Neural cell (in vitro differentiated cells): ENCODE measurements at regions not wholly inside any gene's neighbourhood (a gene's known extent, or its start where the extent isn't known, plus 50 kb on each side); places are given as distances from the start of the nearest gene placed in this dataset.

ENCODE experiments used
- H2AFZ ChIP-seq: fragments of 200-600, 300-800 bp; sonication (generic), shearing (Covaris generic); 2 replicates; pipeline ENCODE4 v1.6.0; 2014; ENCODE audit warnings: low read depth, mild to moderate bottlenecking, antibody characterized with exemption, low read length, moderate library complexity
- H3F3A ChIP-seq: fragments of 200-600 bp; shearing (Covaris generic); 2 replicates; pipeline ENCODE4 v1.6.1; 2016; ENCODE audit warnings: mild to moderate bottlenecking, moderate library complexity, mixed read lengths, antibody characterized with exemption, low read length; ENCODE audit not compliant: insufficient read depth, poor library complexity, severe bottlenecking
- H3K27ac ChIP-seq: fragments of 200-600, 300-800 bp; sonication (generic), shearing (Covaris generic); 2 replicates; pipeline ENCODE4 v1.5.1; 2014; ENCODE audit warnings: mild to moderate bottlenecking, low read length, moderate library complexity
- H3K27me3 ChIP-seq: fragments of 300-800, 200-600 bp; sonication (generic), shearing (Covaris generic); 2 replicates; pipeline ENCODE4 v1.6.0; 2014; ENCODE audit warnings: mild to moderate bottlenecking, low read depth, low read length, moderate library complexity; ENCODE audit not compliant: insufficient read depth
- H3K36me3 ChIP-seq: fragments of 300-800, 200-600 bp; sonication (generic), shearing (Covaris generic); 2 replicates; pipeline ENCODE4 v1.5.1; 2014; ENCODE audit warnings: mild to moderate bottlenecking, antibody characterized with exemption, low read length, moderate library complexity; ENCODE audit not compliant: insufficient read depth
- H3K4me2 ChIP-seq: fragments of 300-800, 200-600 bp; sonication (generic), shearing (Covaris generic); 2 replicates; pipeline ENCODE4 v1.6.0; 2014; ENCODE audit warnings: mild to moderate bottlenecking, low read length
- H3K4me3 ChIP-seq: fragments of 300-800, 200-600 bp; sonication (generic), shearing (Covaris generic); 2 replicates; pipeline ENCODE4 v1.5.1; 2014; ENCODE audit warnings: mild to moderate bottlenecking, low read length, moderate library complexity
- H3K79me2 ChIP-seq: fragments of 200-600 bp; shearing (Covaris generic); replicated peaks from 2 replicates; pipeline ENCODE4 v1.6.0; 2014; ENCODE audit warnings: mild to moderate bottlenecking, low read length, moderate library complexity; ENCODE audit not compliant: insufficient read depth
- H3K9ac ChIP-seq: fragments of 300-800, 200-600 bp; sonication (generic), shearing (Covaris generic); 2 replicates; pipeline ENCODE4 v1.6.1; 2016; ENCODE audit warnings: mild to moderate bottlenecking, low read length, mixed read lengths
- H3K9me2 ChIP-seq: fragments of 200-600 bp; shearing (Covaris generic); 2 replicates; pipeline ENCODE4 v1.6.1; 2016; ENCODE audit warnings: mild to moderate bottlenecking, low read length, mixed read lengths; ENCODE audit not compliant: insufficient read depth
- H3K9me3 ChIP-seq: fragments of 200-600, 300-800 bp; sonication (generic), shearing (Covaris generic); 2 replicates; pipeline ENCODE4 v1.6.1; 2016; ENCODE audit warnings: mild to moderate bottlenecking, mixed run types, low read length, moderate library complexity, mixed read lengths
- H4K20me1 ChIP-seq: fragments of 200-600 bp; shearing (Covaris generic); 2 replicates; pipeline ENCODE4 v1.6.1; 2016; ENCODE audit warnings: mild to moderate bottlenecking, mixed run types; ENCODE audit not compliant: insufficient read depth
- EP300 ChIP-seq: fragments of 450-650 bp; conservative IDR thresholded peaks from 2 replicates; pipeline ENCODE4 v1.6.1; 2014; ENCODE audit warnings: antibody characterized with exemption, mild to moderate bottlenecking, moderate library complexity; ENCODE audit not compliant: poor library complexity, severe bottlenecking
- EZH2 ChIP-seq: fragments of 200-600, 300-800 bp; shearing (Covaris generic), sonication (generic); IDR thresholded peaks from 2 replicates; pipeline ENCODE4 v1.6.1; 2014; ENCODE audit warnings: antibody characterized with exemption, low read length, borderline replicate concordance, mild to moderate bottlenecking; ENCODE audit not compliant: insufficient read depth, poor library complexity, severe bottlenecking
- MXI1 ChIP-seq: fragments of 450-650 bp; conservative IDR thresholded peaks from 2 replicates; pipeline ENCODE4 v1.6.1; 2014; ENCODE audit warnings: antibody characterized with exemption, mild to moderate bottlenecking; ENCODE audit not compliant: poor library complexity, severe bottlenecking
- POLR2AphosphoS5 ChIP-seq: IDR thresholded peaks from 2 replicates; pipeline ENCODE4 v1.6.1; 2012
- RAD21 ChIP-seq: fragments of 450-650 bp; conservative IDR thresholded peaks from 2 replicates; pipeline ENCODE4 v1.6.1; 2014; ENCODE audit warnings: antibody characterized with exemption, mild to moderate bottlenecking, moderate library complexity
- SMC3 ChIP-seq: fragments of 450-650 bp; conservative IDR thresholded peaks from 2 replicates; pipeline ENCODE4 v1.6.1; 2014; ENCODE audit warnings: antibody characterized with exemption, mild to moderate bottlenecking, moderate library complexity; ENCODE audit not compliant: poor library complexity
- TAF1 ChIP-seq: IDR thresholded peaks from 2 replicates; pipeline ENCODE4 v1.6.1; 2012; ENCODE audit warnings: low read depth
- TF ChIP-seq, protein P1 (sequence below): fragments of 450-650 bp; IDR thresholded peaks from 2 replicates; pipeline ENCODE4 v1.5.1; 2014; ENCODE audit warnings: antibody characterized with exemption, mild to moderate bottlenecking, moderate library complexity; ENCODE audit not compliant: poor library complexity, severe bottlenecking
- TF ChIP-seq, protein P2 (sequence below): IDR thresholded peaks from 2 replicates; pipeline ENCODE4 v1.6.1; 2012; ENCODE audit warnings: borderline replicate concordance

DNA sequence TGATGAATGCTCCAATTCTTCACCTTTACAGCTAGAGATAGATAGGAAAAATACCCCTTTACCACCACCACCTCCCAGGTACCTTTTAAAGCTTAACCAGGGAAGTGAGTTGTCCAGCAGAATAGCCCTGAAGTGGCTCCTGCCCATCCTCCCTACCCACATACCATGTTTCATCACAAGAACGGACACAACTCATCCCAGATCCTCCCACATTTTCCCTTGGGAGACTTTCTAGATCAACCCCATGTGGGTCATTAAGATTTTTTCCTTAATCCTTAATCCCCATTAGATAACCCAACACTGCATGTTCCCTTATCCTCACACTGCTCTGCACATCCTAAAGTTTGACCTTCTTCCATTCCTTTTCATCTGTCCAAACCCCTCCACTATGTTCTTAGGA lies 69.3 kb downstream of the CHST2 start:
- Histone ChIP-seq H3K9me2 (no peaks in the 10 kb centered on the region), H3K27ac (no peak overlapping the region), H3K79me2 (no peaks in the 10 kb centered on the region), H3K4me3 (no peak overlapping the region), H4K20me1 (no peaks in the 10 kb centered on the region), H3K36me3 (no peaks in the 10 kb centered on the region), H3K9me3 (no peaks in the 10 kb centered on the region), H3K9ac (no peak overlapping the region), H3F3A (no peaks in the 10 kb centered on the region), H2AFZ (no peak overlapping the region), H3K27me3 (no peaks in the 10 kb centered on the region), H3K4me2 (no peak overlapping the region)
- no peak for TF ChIP-seq SMC3

DNA sequence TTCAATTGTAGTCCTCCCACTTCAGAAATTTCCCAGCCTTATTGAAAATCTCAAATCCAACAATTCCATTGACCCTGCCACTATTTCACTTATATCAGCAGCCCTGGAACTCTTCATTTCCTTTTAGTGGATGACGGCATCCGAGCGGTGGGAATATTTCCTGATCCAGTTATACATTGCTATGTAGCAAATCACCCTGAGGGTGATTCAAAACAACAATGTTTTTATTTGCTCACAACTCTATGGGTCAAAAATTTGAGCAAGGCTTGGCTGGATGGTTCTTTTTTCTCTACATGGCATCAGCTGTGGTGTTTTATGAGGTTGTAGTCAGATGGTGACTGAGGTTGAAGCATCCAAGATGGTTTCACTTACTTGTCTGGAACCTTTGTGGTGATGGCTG lies 70.5 kb downstream of the CHST2 start:
- no peaks in the 10 kb centered on the region for H3K36me3 ChIP-seq
- H3K9me2 ChIP-seq = no peaks in the 10 kb centered on the region
- no peak overlapping the region for H3K27ac ChIP-seq
- no peaks in the 10 kb centered on the region for H4K20me1 ChIP-seq
- no peak overlapping the region for H2AFZ ChIP-seq
- no peaks in the 10 kb centered on the region for H3K79me2 ChIP-seq
- TF ChIP-seq, protein P1, sequence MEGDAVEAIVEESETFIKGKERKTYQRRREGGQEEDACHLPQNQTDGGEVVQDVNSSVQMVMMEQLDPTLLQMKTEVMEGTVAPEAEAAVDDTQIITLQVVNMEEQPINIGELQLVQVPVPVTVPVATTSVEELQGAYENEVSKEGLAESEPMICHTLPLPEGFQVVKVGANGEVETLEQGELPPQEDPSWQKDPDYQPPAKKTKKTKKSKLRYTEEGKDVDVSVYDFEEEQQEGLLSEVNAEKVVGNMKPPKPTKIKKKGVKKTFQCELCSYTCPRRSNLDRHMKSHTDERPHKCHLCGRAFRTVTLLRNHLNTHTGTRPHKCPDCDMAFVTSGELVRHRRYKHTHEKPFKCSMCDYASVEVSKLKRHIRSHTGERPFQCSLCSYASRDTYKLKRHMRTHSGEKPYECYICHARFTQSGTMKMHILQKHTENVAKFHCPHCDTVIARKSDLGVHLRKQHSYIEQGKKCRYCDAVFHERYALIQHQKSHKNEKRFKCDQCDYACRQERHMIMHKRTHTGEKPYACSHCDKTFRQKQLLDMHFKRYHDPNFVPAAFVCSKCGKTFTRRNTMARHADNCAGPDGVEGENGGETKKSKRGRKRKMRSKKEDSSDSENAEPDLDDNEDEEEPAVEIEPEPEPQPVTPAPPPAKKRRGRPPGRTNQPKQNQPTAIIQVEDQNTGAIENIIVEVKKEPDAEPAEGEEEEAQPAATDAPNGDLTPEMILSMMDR = no peak
- no peak for TF ChIP-seq EP300
- no peak for TF ChIP-seq TAF1
- TF ChIP-seq SMC3 = no peak
- TF ChIP-seq POLR2AphosphoS5 = no peak
- no peak for TF ChIP-seq MXI1
- TF ChIP-seq, protein P2, sequence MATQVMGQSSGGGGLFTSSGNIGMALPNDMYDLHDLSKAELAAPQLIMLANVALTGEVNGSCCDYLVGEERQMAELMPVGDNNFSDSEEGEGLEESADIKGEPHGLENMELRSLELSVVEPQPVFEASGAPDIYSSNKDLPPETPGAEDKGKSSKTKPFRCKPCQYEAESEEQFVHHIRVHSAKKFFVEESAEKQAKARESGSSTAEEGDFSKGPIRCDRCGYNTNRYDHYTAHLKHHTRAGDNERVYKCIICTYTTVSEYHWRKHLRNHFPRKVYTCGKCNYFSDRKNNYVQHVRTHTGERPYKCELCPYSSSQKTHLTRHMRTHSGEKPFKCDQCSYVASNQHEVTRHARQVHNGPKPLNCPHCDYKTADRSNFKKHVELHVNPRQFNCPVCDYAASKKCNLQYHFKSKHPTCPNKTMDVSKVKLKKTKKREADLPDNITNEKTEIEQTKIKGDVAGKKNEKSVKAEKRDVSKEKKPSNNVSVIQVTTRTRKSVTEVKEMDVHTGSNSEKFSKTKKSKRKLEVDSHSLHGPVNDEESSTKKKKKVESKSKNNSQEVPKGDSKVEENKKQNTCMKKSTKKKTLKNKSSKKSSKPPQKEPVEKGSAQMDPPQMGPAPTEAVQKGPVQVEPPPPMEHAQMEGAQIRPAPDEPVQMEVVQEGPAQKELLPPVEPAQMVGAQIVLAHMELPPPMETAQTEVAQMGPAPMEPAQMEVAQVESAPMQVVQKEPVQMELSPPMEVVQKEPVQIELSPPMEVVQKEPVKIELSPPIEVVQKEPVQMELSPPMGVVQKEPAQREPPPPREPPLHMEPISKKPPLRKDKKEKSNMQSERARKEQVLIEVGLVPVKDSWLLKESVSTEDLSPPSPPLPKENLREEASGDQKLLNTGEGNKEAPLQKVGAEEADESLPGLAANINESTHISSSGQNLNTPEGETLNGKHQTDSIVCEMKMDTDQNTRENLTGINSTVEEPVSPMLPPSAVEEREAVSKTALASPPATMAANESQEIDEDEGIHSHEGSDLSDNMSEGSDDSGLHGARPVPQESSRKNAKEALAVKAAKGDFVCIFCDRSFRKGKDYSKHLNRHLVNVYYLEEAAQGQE = no peak
- no peak for TF ChIP-seq EZH2
- no peak for TF ChIP-seq RAD21
- H3K9me3 ChIP-seq = no peaks in the 10 kb centered on the region
- H3K4me2 ChIP-seq = no peak overlapping the region
- no peak overlapping the region for H3K9ac ChIP-seq
- H3K27me3 ChIP-seq = no peaks in the 10 kb centered on the region
- H3K4me3 ChIP-seq = no peak overlapping the region
- H3F3A ChIP-seq = no peaks in the 10 kb centered on the region

DNA sequence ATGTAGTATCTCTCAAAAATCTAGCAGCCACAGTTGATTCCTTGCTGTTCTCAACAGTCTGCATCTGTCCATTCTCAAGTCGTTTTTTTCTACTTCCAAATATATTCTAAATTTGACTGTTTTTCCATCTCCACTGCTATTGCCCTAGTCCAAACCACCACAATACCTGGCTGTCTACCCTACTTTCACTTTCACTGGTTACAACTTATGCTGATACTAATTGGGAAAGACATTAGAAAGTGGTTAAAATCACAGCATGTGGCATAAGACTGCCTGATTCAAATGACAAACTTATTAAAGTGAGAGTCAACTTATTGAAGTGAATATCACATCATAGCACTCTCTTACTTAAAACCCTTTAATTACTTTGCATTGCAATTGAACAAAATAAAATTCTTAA lies 72.6 kb downstream of the CHST2 start:
- TF ChIP-seq RAD21 (no peak), SMC3 (no peak), EZH2 (no peak), EP300 (no peak), TAF1 (no peak)
- H3F3A ChIP-seq = no peaks in the 10 kb centered on the region

More for the DNA sequence above, 72.6 kb downstream of the CHST2 start:
- Histone ChIP-seq H3K79me2 (no peaks in the 10 kb centered on the region), H3K27me3 (no peaks in the 10 kb centered on the region), H3K9ac (no peak overlapping the region), H3K27ac (no peak overlapping the region), H3K4me2 (no peak overlapping the region), H2AFZ (no peak overlapping the region), H3K9me3 (no peaks in the 10 kb centered on the region), H3K4me3 (no peak overlapping the region), H3K36me3 (no peaks in the 10 kb centered on the region), H4K20me1 (no peaks in the 10 kb centered on the region), H3K9me2 (no peaks in the 10 kb centered on the region)
